ENCODE measurements at regions not wholly inside any gene's neighbourhood (a gene's known extent, or its start where the extent isn't known, plus 50 kb on each side); places are given as distances from the start of the nearest gene placed in this dataset.

- Mint-ChIP-seq H3K4me1 (no peaks in the 10 kb centered on the region), H3K27ac (no peak overlapping the region), H3K9me3 (peaks cover 6% of the 10 kb centered on the region), H3K27me3 (no peaks in the 10 kb centered on the region), H3K36me3 (ENCODE audit: low read depth) (no peaks in the 10 kb centered on the region), H3K4me3 (no peak overlapping the region)
- DNase-seq: no peak
- ChIA-PET CTCF (no interaction called here), POLR2A (no interaction called here)
- intact Hi-C loops (cut with micrococcal nuclease): no loop called here
- TF ChIP-seq, protein P1, sequence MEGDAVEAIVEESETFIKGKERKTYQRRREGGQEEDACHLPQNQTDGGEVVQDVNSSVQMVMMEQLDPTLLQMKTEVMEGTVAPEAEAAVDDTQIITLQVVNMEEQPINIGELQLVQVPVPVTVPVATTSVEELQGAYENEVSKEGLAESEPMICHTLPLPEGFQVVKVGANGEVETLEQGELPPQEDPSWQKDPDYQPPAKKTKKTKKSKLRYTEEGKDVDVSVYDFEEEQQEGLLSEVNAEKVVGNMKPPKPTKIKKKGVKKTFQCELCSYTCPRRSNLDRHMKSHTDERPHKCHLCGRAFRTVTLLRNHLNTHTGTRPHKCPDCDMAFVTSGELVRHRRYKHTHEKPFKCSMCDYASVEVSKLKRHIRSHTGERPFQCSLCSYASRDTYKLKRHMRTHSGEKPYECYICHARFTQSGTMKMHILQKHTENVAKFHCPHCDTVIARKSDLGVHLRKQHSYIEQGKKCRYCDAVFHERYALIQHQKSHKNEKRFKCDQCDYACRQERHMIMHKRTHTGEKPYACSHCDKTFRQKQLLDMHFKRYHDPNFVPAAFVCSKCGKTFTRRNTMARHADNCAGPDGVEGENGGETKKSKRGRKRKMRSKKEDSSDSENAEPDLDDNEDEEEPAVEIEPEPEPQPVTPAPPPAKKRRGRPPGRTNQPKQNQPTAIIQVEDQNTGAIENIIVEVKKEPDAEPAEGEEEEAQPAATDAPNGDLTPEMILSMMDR (IDR thresholded peaks at IDR 0.05): no peak
- no peak for ATAC-seq (ENCODE audit: low read depth)
These were observed 1392.5 kb downstream of the EPHA7 start for GRCh38 chr6:92026878-92027277.

DNA sequence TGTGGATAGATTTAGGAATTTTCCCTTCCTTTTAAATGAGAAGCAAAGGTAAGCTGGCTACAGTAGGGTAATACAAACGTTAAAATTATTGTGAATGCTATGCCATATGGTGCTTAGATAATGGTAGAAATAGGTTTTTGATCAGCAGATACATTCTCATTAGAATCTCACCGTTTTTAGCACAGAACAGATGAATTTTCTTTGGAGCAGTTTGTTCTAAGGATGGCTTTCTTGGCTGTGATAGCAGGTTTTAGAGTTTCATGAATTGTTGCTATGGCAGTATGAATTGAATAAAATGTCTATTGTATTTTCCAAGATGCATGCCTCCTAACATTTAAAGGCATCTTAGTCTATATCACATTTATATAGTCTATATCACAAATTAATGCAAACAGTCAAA lies 1394.5 kb downstream of the EPHA7 start:
- H3K9me3 Mint-ChIP-seq: peaks cover 5% of the 10 kb centered on the region
- ChIA-PET POLR2A (no interaction called here), CTCF (no interaction called here)
- ATAC-seq (ENCODE audit: low read depth): no peak
- DNase-seq: no peak
- H3K27me3 Mint-ChIP-seq: no peaks in the 10 kb centered on the region
- no peak overlapping the region for H3K4me3 Mint-ChIP-seq
- H3K27ac Mint-ChIP-seq: no peak overlapping the region
- TF ChIP-seq, protein P1 (IDR thresholded peaks at IDR 0.05): no peak
- H3K4me1 Mint-ChIP-seq: no peaks in the 10 kb centered on the region
- H3K36me3 Mint-ChIP-seq (ENCODE audit: low read depth): no peaks in the 10 kb centered on the region
- intact Hi-C loops (cut with micrococcal nuclease): no loop called here

DNA sequence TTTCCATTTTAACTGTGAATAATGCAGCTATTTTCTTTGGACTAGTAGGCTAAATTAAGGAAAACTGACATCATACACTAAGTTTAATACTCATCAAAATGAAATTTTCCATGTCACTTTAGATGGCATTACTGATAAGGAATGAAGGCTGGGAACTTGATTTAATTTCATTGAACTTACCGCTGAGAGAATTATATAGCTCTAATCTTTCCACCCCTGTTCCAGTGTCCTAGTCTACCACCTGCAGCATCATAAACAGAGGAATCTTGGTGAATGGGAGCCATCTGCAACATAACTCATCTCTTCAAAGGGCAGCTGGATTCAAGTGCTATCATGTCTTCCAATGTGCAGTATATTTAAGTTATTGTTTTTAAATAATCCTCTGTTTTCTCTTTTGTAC lies 1395.2 kb downstream of the EPHA7 start:
- TF ChIP-seq, protein P1 (IDR thresholded peaks at IDR 0.05): no peak
- Mint-ChIP-seq H3K27me3 (no peaks in the 10 kb centered on the region), H3K9me3 (peaks cover 5% of the 10 kb centered on the region), H3K4me1 (no peaks in the 10 kb centered on the region), H3K4me3 (no peak overlapping the region), H3K36me3 (ENCODE audit: low read depth) (no peaks in the 10 kb centered on the region), H3K27ac (no peak overlapping the region)
- DNase-seq (no peak), ATAC-seq (ENCODE audit: low read depth) (no peak)
- intact Hi-C loops (cut with micrococcal nuclease): no loop called here
- ChIA-PET POLR2A (no interaction called here), CTCF (no interaction called here)

DNA sequence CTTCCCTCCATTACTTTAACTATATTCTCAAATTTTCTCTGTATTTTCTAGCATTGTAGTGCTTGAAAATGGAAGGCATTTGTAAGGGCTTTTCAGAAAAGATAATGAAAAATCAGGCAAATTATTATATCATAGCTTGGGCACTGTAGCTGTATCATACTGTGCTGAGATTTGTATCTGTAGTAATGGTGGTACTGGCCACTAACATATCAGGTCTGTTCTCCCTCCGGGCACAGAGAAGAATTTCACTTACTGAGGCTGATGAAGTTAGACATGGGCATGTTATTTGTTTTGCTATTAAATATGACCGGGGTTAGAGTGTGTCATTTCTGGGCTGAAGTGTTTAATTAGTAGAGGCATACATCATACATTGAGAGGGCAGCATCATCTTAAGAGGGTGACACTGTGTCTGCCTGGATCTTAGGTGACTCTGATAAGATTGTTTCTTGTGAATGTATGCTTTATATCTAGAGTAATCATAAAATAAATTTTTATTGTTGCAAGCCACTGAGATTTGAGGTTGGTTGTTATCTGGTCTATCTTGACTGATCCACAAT lies 1395.9 kb downstream of the EPHA7 start:
- Mint-ChIP-seq H3K27ac (no peak overlapping the region), H3K4me1 (no peaks in the 10 kb centered on the region), H3K36me3 (ENCODE audit: low read depth) (no peaks in the 10 kb centered on the region), H3K27me3 (no peaks in the 10 kb centered on the region), H3K9me3 (peaks cover 5% of the 10 kb centered on the region), H3K4me3 (no peak overlapping the region)
- no peak for ATAC-seq (ENCODE audit: low read depth)
- TF ChIP-seq, protein P1 (IDR thresholded peaks at IDR 0.05): no peak
- DNase-seq: no peak
- ChIA-PET POLR2A (no interaction called here), CTCF (no interaction called here)
- intact Hi-C loops (cut with micrococcal nuclease): no loop called here

GRCh38 chr6:92011681-92012245 lies 1407.6 kb downstream of the EPHA7 start:
- H3K27me3 Mint-ChIP-seq: no peaks in the 10 kb centered on the region

More at GRCh38 chr6:92011681-92012245, 1407.6 kb downstream of the EPHA7 start:
- Mint-ChIP-seq H3K4me1 (no peaks in the 10 kb centered on the region), H3K27ac (no peak overlapping the region), H3K4me3 (no peak overlapping the region), H3K36me3 (ENCODE audit: low read depth) (no peaks in the 10 kb centered on the region), H3K9me3 (peaks cover 4% of the 10 kb centered on the region)
- POLR2A ChIA-PET: no interaction called here
- intact Hi-C loops (cut with micrococcal nuclease): no loop called here
- no peak for ATAC-seq (ENCODE audit: low read depth)
- no peak for DNase-seq
- TF ChIP-seq, protein P1 (IDR thresholded peaks at IDR 0.05): no peak
- CTCF ChIA-PET: no interaction called here

Measured in activated B cell treated with CpG ODN at 0.5 μM for 24 hours (primary cell).